ENCODE measurements at regions not wholly inside any gene's neighbourhood (a gene's known extent, or its start where the extent isn't known, plus 50 kb on each side); places are given as distances from the start of the nearest gene placed in this dataset.
"Not testable (repeated sequence)": the region's sequence is repeated elsewhere in the genome, so short reads cannot be mapped to it uniquely, and the experiment has no call there.

GRCh38 chr2:131633405-131633804, 105.7 kb downstream of the CCDC74A start:
- not testable (repeated sequence) for TF ChIP-seq CTCF (conservative IDR thresholded peaks at IDR 0.05); EZH2 (IDR thresholded peaks at IDR 0.05; ENCODE audit: low read depth)
